NT2/D1 (cell line): ENCODE measurements at regions not wholly inside any gene's neighbourhood (a gene's known extent, or its start where the extent isn't known, plus 50 kb on each side); places are given as distances from the start of the nearest gene placed in this dataset.

Source experiments
- DNase-seq: peaks from one replicate; pipeline ENCODE4 v3.0.0-alpha.2; 2011; ENCODE audit warnings: low read depth, low spot score
- H3K27me3 ChIP-seq: 2 replicates; pipeline ENCODE4 v1.6.0; 2011; ENCODE audit warnings: mild to moderate bottlenecking; ENCODE audit not compliant: insufficient read length, insufficient read depth
- H3K36me3 ChIP-seq: 2 replicates; pipeline ENCODE4 v1.6.1; 2011; ENCODE audit warnings: mild to moderate bottlenecking, low read length, mixed read lengths; ENCODE audit not compliant: insufficient read depth, insufficient read length
- H3K4me1 ChIP-seq: 2 replicates; pipeline ENCODE4 v1.5.1; 2011; ENCODE audit not compliant: insufficient read depth, insufficient read length
- H3K4me3 ChIP-seq: 2 replicates; pipeline ENCODE4 v1.5.1; 2011; ENCODE audit warnings: low read depth; ENCODE audit not compliant: insufficient read length
- H3K9ac ChIP-seq: 2 replicates; pipeline ENCODE4 v1.6.0; 2011; ENCODE audit warnings: low read depth; ENCODE audit not compliant: insufficient read length
- H3K9me3 ChIP-seq: 2 replicates; pipeline ENCODE4 v1.5.1; 2011; ENCODE audit warnings: mild to moderate bottlenecking, low read length; ENCODE audit not compliant: insufficient read depth
- SUZ12 ChIP-seq: IDR thresholded peaks from 2 replicates; pipeline ENCODE4 v1.6.1; 2011; ENCODE audit not compliant: insufficient read length, insufficient read depth; ENCODE audit errors: extremely low read depth
- YY1 ChIP-seq: IDR thresholded peaks from 2 replicates; pipeline ENCODE4 v1.6.1; 2011; ENCODE audit not compliant: insufficient read length, insufficient read depth
- ZNF274 ChIP-seq: IDR thresholded peaks from 2 replicates; pipeline ENCODE4 v1.6.1; 2011; ENCODE audit warnings: mild to moderate bottlenecking, low read depth, low read length

- Histone ChIP-seq H3K36me3 (no peaks in the 10 kb centered on the region), H3K9me3 (no peaks in the 10 kb centered on the region), H3K9ac (no peak overlapping the region), H3K4me3 (no peak overlapping the region), H3K27me3 (no peaks in the 10 kb centered on the region), H3K4me1 (no peaks in the 10 kb centered on the region)
- TF ChIP-seq SUZ12 = no peak
- no peak for TF ChIP-seq YY1
- no peak for TF ChIP-seq ZNF274
- DNase-seq = no peak
Observed at GRCh38 chr3:64856977-64857516, 169.2 kb upstream of the ADAMTS9 start.

DNA sequence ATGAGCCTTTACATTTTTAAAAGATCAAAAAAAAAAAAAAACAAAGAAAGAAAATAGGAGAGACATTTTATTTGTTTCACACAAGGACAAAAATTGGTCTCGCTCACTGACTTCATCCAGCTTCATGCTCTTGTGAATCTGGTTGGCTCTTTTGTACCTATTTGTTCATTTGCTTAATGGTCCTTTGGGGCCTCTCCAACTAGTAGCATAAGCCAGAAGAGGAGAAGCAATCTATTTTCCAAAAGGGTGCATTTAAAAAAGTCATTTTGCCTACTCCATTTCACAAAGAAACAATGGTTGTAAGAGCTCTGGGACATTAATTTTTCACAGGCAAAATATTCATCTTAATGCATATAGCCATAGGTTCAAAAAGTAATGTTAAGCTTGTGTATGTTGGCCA lies 168.3 kb upstream of the ADAMTS9 start:
- no peak overlapping the region for H3K4me3 ChIP-seq
- no peak for DNase-seq
- H3K4me1 ChIP-seq = no peaks in the 10 kb centered on the region
- H3K9me3 ChIP-seq = no peaks in the 10 kb centered on the region
- H3K9ac ChIP-seq = no peak overlapping the region
- no peaks in the 10 kb centered on the region for H3K27me3 ChIP-seq
- no peak for TF ChIP-seq YY1
- TF ChIP-seq ZNF274 = no peak
- no peak for TF ChIP-seq SUZ12
- no peaks in the 10 kb centered on the region for H3K36me3 ChIP-seq

DNA sequence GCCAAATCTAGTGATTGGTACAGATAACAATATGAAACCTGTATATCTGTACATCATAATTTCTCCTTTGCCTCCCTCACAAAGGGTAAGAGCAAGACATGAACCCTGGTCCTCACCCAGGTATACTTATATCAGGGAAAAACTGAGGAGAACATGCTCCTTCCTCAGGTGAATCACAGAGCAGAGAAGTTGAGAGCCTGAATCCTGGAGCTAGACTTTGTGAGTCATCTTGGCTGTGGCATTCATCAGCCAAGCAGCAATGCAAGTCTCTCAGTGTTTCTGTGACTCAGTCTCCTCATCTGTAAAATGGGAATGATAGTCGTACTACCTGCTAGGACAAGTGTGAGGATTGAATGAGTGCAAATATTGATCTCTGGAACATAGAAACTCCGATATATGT lies 165.7 kb upstream of the ADAMTS9 start:
- no peaks in the 10 kb centered on the region for H3K9me3 ChIP-seq
- no peak overlapping the region for H3K9ac ChIP-seq
- no peak overlapping the region for H3K4me3 ChIP-seq
- no peaks in the 10 kb centered on the region for H3K36me3 ChIP-seq
- DNase-seq = no peak
- no peak for TF ChIP-seq YY1
- H3K4me1 ChIP-seq = no peaks in the 10 kb centered on the region
- H3K27me3 ChIP-seq = no peaks in the 10 kb centered on the region

GRCh38 chr3:64852738-64853137 lies 164.9 kb upstream of the ADAMTS9 start:
- H3K36me3 ChIP-seq = no peaks in the 10 kb centered on the region
- H3K27me3 ChIP-seq = no peaks in the 10 kb centered on the region
- H3K4me1 ChIP-seq = no peaks in the 10 kb centered on the region
- no peak overlapping the region for H3K4me3 ChIP-seq
- H3K9me3 ChIP-seq = no peaks in the 10 kb centered on the region
- no peak for DNase-seq
- TF ChIP-seq YY1 (no peak), ZNF274 (no peak), SUZ12 (no peak)
- H3K9ac ChIP-seq = no peak overlapping the region

DNA sequence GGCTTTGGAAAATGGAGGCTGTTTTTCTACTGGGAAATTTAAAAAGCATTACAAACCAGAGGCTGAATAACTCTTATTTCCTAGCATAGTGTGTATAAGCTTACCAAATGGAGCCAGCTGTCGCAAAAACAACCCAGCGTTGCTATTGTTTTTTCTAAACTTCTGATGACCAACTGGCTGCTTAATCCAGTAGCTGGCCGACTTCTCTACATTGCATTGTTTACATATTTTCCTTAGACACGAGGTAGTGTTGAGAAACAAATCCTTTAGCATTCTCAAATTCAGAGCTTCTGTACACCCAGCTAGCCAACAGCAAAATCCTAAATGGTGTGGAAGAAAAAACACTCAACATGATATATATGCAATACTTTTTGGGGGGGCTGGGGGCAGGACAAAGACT lies 161.0 kb upstream of the ADAMTS9 start:
- H3K9me3 ChIP-seq = no peaks in the 10 kb centered on the region
- no peaks in the 10 kb centered on the region for H3K27me3 ChIP-seq
- H3K36me3 ChIP-seq = no peaks in the 10 kb centered on the region
- DNase-seq = no peak
- no peaks in the 10 kb centered on the region for H3K4me1 ChIP-seq
- no peak overlapping the region for H3K9ac ChIP-seq
- TF ChIP-seq SUZ12 = no peak
- TF ChIP-seq YY1 = no peak
- no peak for TF ChIP-seq ZNF274
- H3K4me3 ChIP-seq = no peak overlapping the region

- H3K9me3 ChIP-seq = no peaks in the 10 kb centered on the region
- TF ChIP-seq SUZ12 (no peak), YY1 (no peak), ZNF274 (no peak)
- H3K9ac ChIP-seq = no peak overlapping the region
- no peak for DNase-seq
- H3K27me3 ChIP-seq = no peaks in the 10 kb centered on the region
- no peak overlapping the region for H3K4me3 ChIP-seq
- H3K4me1 ChIP-seq = no peaks in the 10 kb centered on the region
- H3K36me3 ChIP-seq = no peaks in the 10 kb centered on the region
Observed at GRCh38 chr3:64848127-64848800, 160.5 kb upstream of the ADAMTS9 start.

DNA sequence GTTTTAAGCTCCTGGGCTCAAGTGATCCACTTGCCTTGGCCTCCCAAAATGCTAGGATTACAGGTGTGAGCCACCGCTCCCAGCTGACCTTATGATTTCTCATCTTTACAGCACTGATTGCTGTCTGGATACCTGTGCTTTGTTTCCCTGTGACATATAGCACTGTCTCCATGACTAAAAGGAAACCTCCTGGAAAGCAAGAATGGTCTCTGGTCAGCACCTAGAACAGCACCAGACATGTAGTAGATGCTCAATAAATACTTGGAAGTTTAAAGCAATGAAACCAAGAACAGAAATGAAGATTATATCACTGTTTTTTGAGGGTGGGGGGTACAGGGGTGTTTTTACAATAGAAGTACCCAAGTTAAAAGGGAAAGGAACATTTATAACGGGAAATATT lies 156.8 kb upstream of the ADAMTS9 start:
- no peaks in the 10 kb centered on the region for H3K27me3 ChIP-seq
- DNase-seq = no peak
- H3K36me3 ChIP-seq = no peaks in the 10 kb centered on the region
- H3K9ac ChIP-seq = no peak overlapping the region
- H3K4me3 ChIP-seq = no peak overlapping the region
- H3K9me3 ChIP-seq = no peaks in the 10 kb centered on the region
- TF ChIP-seq ZNF274 (no peak), YY1 (no peak), SUZ12 (no peak)
- H3K4me1 ChIP-seq = no peaks in the 10 kb centered on the region
